Upper lobe of left lung (tissue), 4 donors: ENCODE measurements at regions not wholly inside any gene's neighbourhood (a gene's known extent, or its start where the extent isn't known, plus 50 kb on each side); places are given as distances from the start of the nearest gene placed in this dataset.

ENCODE experiments used
- CTCF ChIP-seq, 6 experiments: fragments of 450-650 bp in 4 of 6; fragments of 200-600 bp in 2 of 6; sonication (generic) in 2 of 6; IDR thresholded peaks; one replicate each; pipeline ENCODE4 v1.5.1; 2016 to 2019; ENCODE audit warnings: antibody characterized with exemption in 6 of 6
- EP300 ChIP-seq, 4 donors: sonication (generic); formaldehyde crosslinking; IDR thresholded peaks; one replicate each; pipeline ENCODE4 v1.5.1; 2017; ENCODE audit warnings: antibody characterized with exemption in 4 of 4, control low read depth in 2 of 4
- POLR2A ChIP-seq, 4 donors: fragments of 450-650 bp; IDR thresholded peaks; one replicate each; pipeline ENCODE4 v1.5.1; 2016 to 2017; ENCODE audit warnings: antibody characterized with exemption in 4 of 4, mild to moderate bottlenecking in 2 of 4
- POLR2AphosphoS5 ChIP-seq, 2 donors: sonication (generic); formaldehyde crosslinking; IDR thresholded peaks; one replicate each; pipeline ENCODE4 v1.5.1; 2017; ENCODE audit warnings: antibody characterized with exemption in 2 of 2

- no peak for TF ChIP-seq POLR2AphosphoS5 (IDR thresholded peaks at IDR 0.05)
- TF ChIP-seq CTCF (IDR thresholded peaks at IDR 0.05): no peak
- TF ChIP-seq POLR2A (IDR thresholded peaks at IDR 0.05): no peak
- no peak for TF ChIP-seq EP300 (IDR thresholded peaks at IDR 0.05)
Measured at GRCh38 chr18:77607087-77607486, 357.4 kb downstream of the GALR1 start.
